SK-N-SH (cell line): ENCODE measurements at regions not wholly inside any gene's neighbourhood (a gene's known extent, or its start where the extent isn't known, plus 50 kb on each side); places are given as distances from the start of the nearest gene placed in this dataset.

ENCODE experiments used
- CTCF ChIA-PET: fragments of 300-600, 350-600 bp; formaldehyde crosslinking; extraction: SDS; loops from one replicate; lab custom pipeline; 2021; lab: Yijun Ruan, JAX
- POLR2A ChIA-PET: fragments of 350-600 bp; sonication (Branson Sonifier 250); formaldehyde crosslinking; extraction: SDS; loops from one replicate; lab custom pipeline; 2020; ENCODE audit warnings: antibody characterized with exemption, inconsistent platforms; lab: Yijun Ruan, JAX
- DNase-seq: peaks from one replicate; pipeline ENCODE4 v3.0.0; 2012
- H2AFZ ChIP-seq: fragments of 200-600 bp; sonication (generic); 2 replicates; pipeline ENCODE4 v1.8.1; 2016; ENCODE audit warnings: antibody characterized with exemption, mild to moderate bottlenecking, low read depth
- H3F3A ChIP-seq: fragments of 200-600 bp; sonication (generic); replicated peaks from 2 replicates; pipeline ENCODE3; 2016; ENCODE audit warnings: antibody characterized with exemption, mild to moderate bottlenecking; ENCODE audit not compliant: insufficient read depth
- H3K27ac ChIP-seq, 2 experiments: fragments of 200-500 bp in 1 of 2; fragments of 200-600 bp in 1 of 2; sonication (Bioruptor generic) in 1 of 2; sonication (generic), shearing (Covaris generic) in 1 of 2; 2 replicates each; pipeline versions ENCODE4 v1.5.1 to v1.6.1; 2014 to 2016; ENCODE audit warnings: low read depth in 2 of 2, inconsistent platforms in 1 of 2, low read length in 1 of 2, mild to moderate bottlenecking in 1 of 2, mixed read lengths in 1 of 2
- H3K27me3 ChIP-seq: fragments of 200-600 bp; sonication (generic), shearing (Covaris generic); 2 replicates; pipeline ENCODE4 v1.6.1; 2016; ENCODE audit warnings: mixed run types; ENCODE audit not compliant: insufficient read depth
- H3K36me3 ChIP-seq, 2 experiments: fragments of 200-500 bp in 1 of 2; fragments of 200-600 bp in 1 of 2; sonication (Bioruptor generic) in 1 of 2; sonication (generic) in 1 of 2; replicated peaks in 1 of 2; 2 replicates each; pipeline versions ENCODE3 to v1.5.1; 2014 to 2016; ENCODE audit warnings: low read length in 1 of 2, mild to moderate bottlenecking in 1 of 2; ENCODE audit not compliant: insufficient read depth in 2 of 2, control insufficient read depth in 1 of 2
- H3K4me1 ChIP-seq, 2 experiments: fragments of 200-500 bp in 1 of 2; fragments of 200-600 bp in 1 of 2; sonication (Bioruptor generic) in 1 of 2; sonication (generic), shearing (Covaris generic) in 1 of 2; 2 replicates each; pipeline versions ENCODE4 v1.5.1 to v1.6.1; 2014 to 2016; ENCODE audit warnings: low read depth in 1 of 2, low read length in 1 of 2, mixed run types in 1 of 2; ENCODE audit not compliant: insufficient read depth in 2 of 2, control insufficient read depth in 1 of 2
- H3K4me2 ChIP-seq: fragments of 200-600 bp; sonication (generic), shearing (Covaris generic); 2 replicates; pipeline ENCODE4 v1.6.1; 2017; ENCODE audit warnings: mixed run types
- H3K4me3 ChIP-seq, 2 experiments: fragments of 200-500 bp in 1 of 2; fragments of 200-600 bp in 1 of 2; sonication (Bioruptor generic) in 1 of 2; sonication (generic), shearing (Covaris generic) in 1 of 2; 2 replicates each; pipeline versions ENCODE4 v1.5.1 to v1.8.1; 2014 to 2016; ENCODE audit warnings: low read depth in 2 of 2, inconsistent platforms in 1 of 2, low read length in 1 of 2, mild to moderate bottlenecking in 1 of 2, mixed read lengths in 1 of 2, moderate library complexity in 1 of 2
- H3K79me2 ChIP-seq: fragments of 200-600 bp; sonication (generic); 2 replicates; pipeline ENCODE4 v1.8.1; 2017; ENCODE audit warnings: mild to moderate bottlenecking; ENCODE audit not compliant: insufficient read depth
- H3K9ac ChIP-seq: fragments of 200-600 bp; sonication (generic); 2 replicates; pipeline ENCODE4 v1.6.1; 2017; ENCODE audit warnings: mixed run types
- H3K9me2 ChIP-seq: fragments of 200-600 bp; sonication (generic); 2 replicates; pipeline ENCODE4 v1.6.1; 2017; ENCODE audit warnings: mixed run types
- H3K9me3 ChIP-seq: fragments of 200-600 bp; sonication (generic); 2 replicates; pipeline ENCODE4 v1.6.1; 2017; ENCODE audit warnings: mixed run types, mild to moderate bottlenecking, moderate library complexity
- H4K20me1 ChIP-seq: fragments of 200-600 bp; sonication (generic); 2 replicates; pipeline ENCODE4 v1.6.1; 2017; ENCODE audit warnings: mild to moderate bottlenecking, mixed run types; ENCODE audit not compliant: insufficient read depth
- CHD2 ChIP-seq: fragments of 150-350 bp; IDR thresholded peaks from 2 replicates; pipeline ENCODE4 v1.6.1; 2018; ENCODE audit warnings: low read length; ENCODE audit not compliant: partially characterized antibody
- ELF1 ChIP-seq: IDR thresholded peaks from 2 replicates; pipeline ENCODE4 v1.4.0; 2012
- EZH2phosphoT487 ChIP-seq: fragments of 200-600 bp; sonication (generic); IDR thresholded peaks from 2 replicates; pipeline ENCODE4 v1.6.1; 2017; ENCODE audit warnings: low read depth, mixed run types, mild to moderate bottlenecking, antibody characterized with exemption, moderate library complexity, borderline replicate concordance
- FOSL2 ChIP-seq: IDR thresholded peaks from 2 replicates; pipeline ENCODE4 v1.4.0; 2012; ENCODE audit warnings: low read depth, mild to moderate bottlenecking, moderate library complexity, borderline replicate concordance
- FOXJ3 ChIP-seq: sonication (generic); formaldehyde crosslinking; IDR thresholded peaks from 2 replicates; pipeline ENCODE4 v1.5.1; 2020; ENCODE audit warnings: mild to moderate bottlenecking, missing genetic modification reagents
- FOXM1 ChIP-seq: IDR thresholded peaks from 2 replicates; pipeline ENCODE4 v1.4.0; 2012; ENCODE audit warnings: low read depth, mild to moderate bottlenecking
- GABPA ChIP-seq: IDR thresholded peaks from 2 replicates; pipeline ENCODE4 v1.4.0; 2012; ENCODE audit warnings: low read depth, mild to moderate bottlenecking
- IRF3 ChIP-seq: fragments of 150-350 bp; IDR thresholded peaks from 2 replicates; pipeline ENCODE4 v1.6.1; 2016; ENCODE audit warnings: mild to moderate bottlenecking, low read depth, low read length
- MAX ChIP-seq: IDR thresholded peaks from 2 replicates; pipeline ENCODE4 v1.4.0; 2012; ENCODE audit warnings: low read depth
- NFIC ChIP-seq: IDR thresholded peaks from 2 replicates; pipeline ENCODE4 v1.4.0; 2012; ENCODE audit warnings: borderline replicate concordance
- REST ChIP-seq: IDR thresholded peaks from 2 replicates; pipeline ENCODE4 v1.6.1; 2012; ENCODE audit warnings: mild to moderate bottlenecking, low read depth, low read length, moderate library complexity
- RXRA ChIP-seq: IDR thresholded peaks from 2 replicates; pipeline ENCODE4 v1.4.0; 2012; ENCODE audit warnings: low read depth, mild to moderate bottlenecking, borderline replicate concordance
- SIN3A ChIP-seq: IDR thresholded peaks from 2 replicates; pipeline ENCODE4 v1.6.1; 2012; ENCODE audit warnings: low read depth, mild to moderate bottlenecking, low read length, moderate library complexity, borderline replicate concordance
- SMC3 ChIP-seq: IDR thresholded peaks from 2 replicates; pipeline ENCODE4 v1.6.1; 2012; ENCODE audit warnings: low read depth, low read length, improper control_type of control experiment
- TEAD4 ChIP-seq: IDR thresholded peaks from 2 replicates; pipeline ENCODE4 v1.4.0; 2012; ENCODE audit warnings: mild to moderate bottlenecking, borderline replicate concordance; ENCODE audit not compliant: insufficient read depth
- WGBS: methylation state at CpG from one replicate; pipeline ENCODE4 v1.1.6; 2017; ENCODE audit warnings: low lambda C conversion rate; 5-methylcytosine and 5-hydroxymethylcytosine counted together

GRCh38 chr2:83282043-83282795, 1176.9 kb downstream of the SUCLG1 start (continued):
- TF ChIP-seq FOSL2 = no peak

- POLR2A ChIA-PET = no interaction called here
- TF ChIP-seq FOXM1 = no peak
- TF ChIP-seq FOXJ3 = no peak
- TF ChIP-seq NFIC = no peak
- TF ChIP-seq REST = no peak
- no peak for TF ChIP-seq SIN3A
- no peak for TF ChIP-seq ELF1
- no peak for TF ChIP-seq RXRA
- TF ChIP-seq, all 33 proteins: peak for 0
- CTCF ChIA-PET = no interaction called here
- H3K4me3 ChIP-seq = no peak overlapping the region
- WGBS = 13% methylated on average over 1 of the region's 1 CpG
- no peak for DNase-seq
- no peaks in the 10 kb centered on the region for H3K79me2 ChIP-seq
- H3K27ac ChIP-seq = no peak overlapping the region
- H3K9ac ChIP-seq = no peak overlapping the region
- no peaks in the 10 kb centered on the region for H3K4me1 ChIP-seq
- H3K4me2 ChIP-seq = no peak overlapping the region
- no peaks in the 10 kb centered on the region for H3K9me3 ChIP-seq
- H2AFZ ChIP-seq = no peak overlapping the region
- no peaks in the 10 kb centered on the region for H3K36me3 ChIP-seq
- no peaks in the 10 kb centered on the region for H3F3A ChIP-seq
- H3K9me2 ChIP-seq = no peaks in the 10 kb centered on the region
- H4K20me1 ChIP-seq = no peaks in the 10 kb centered on the region
- H3K27me3 ChIP-seq = no peaks in the 10 kb centered on the region
These were observed 1178.7 kb downstream of the SUCLG1 start for GRCh38 chr2:83280391-83280790.

- no peaks in the 10 kb centered on the region for H3K36me3 ChIP-seq
- no peaks in the 10 kb centered on the region for H3K79me2 ChIP-seq
- H3K27me3 ChIP-seq = no peaks in the 10 kb centered on the region
- no peaks in the 10 kb centered on the region for H3F3A ChIP-seq
- no peaks in the 10 kb centered on the region for H4K20me1 ChIP-seq
- H3K27ac ChIP-seq = no peak overlapping the region
- no peak overlapping the region for H2AFZ ChIP-seq
- no peak for DNase-seq
- H3K9me2 ChIP-seq = no peaks in the 10 kb centered on the region
- no peak overlapping the region for H3K9ac ChIP-seq
- POLR2A ChIA-PET = no interaction called here
- no peak overlapping the region for H3K4me2 ChIP-seq
- H3K4me3 ChIP-seq = no peak overlapping the region
- H3K9me3 ChIP-seq = no peaks in the 10 kb centered on the region
- no peak for TF ChIP-seq EZH2phosphoT487
- no peak for TF ChIP-seq GABPA
- no peak for TF ChIP-seq IRF3
- no peak for TF ChIP-seq FOXJ3
- no peak for TF ChIP-seq SMC3
- no peak for TF ChIP-seq CHD2
- TF ChIP-seq TEAD4 = no peak
- TF ChIP-seq MAX = no peak
- TF ChIP-seq, all 33 proteins: peak for 0
- H3K4me1 ChIP-seq = no peaks in the 10 kb centered on the region
- CTCF ChIA-PET = no interaction called here
These were observed 1185.8 kb downstream of the SUCLG1 start for GRCh38 chr2:83273322-83273721.
